DMS153 treated with DMSO at 0.1 percent for 48 hours (cell line): ENCODE measurements at regions not wholly inside any gene's neighbourhood (a gene's known extent, or its start where the extent isn't known, plus 50 kb on each side); places are given as distances from the start of the nearest gene placed in this dataset.

Experiments used
- DNase-seq: peaks from one replicate; lab custom pipeline; 2025; ENCODE audit not compliant: unreplicated experiment; lab: John Stamatoyannopoulos, UW

- no peak for DNase-seq
Observed at GRCh38 chr1:232556351-232556750, 73.6 kb downstream of the SIPA1L2 start.

GRCh38 chr1:232555494-232556210, 74.3 kb downstream of the SIPA1L2 start:
- DNase-seq, result no peak

DNA sequence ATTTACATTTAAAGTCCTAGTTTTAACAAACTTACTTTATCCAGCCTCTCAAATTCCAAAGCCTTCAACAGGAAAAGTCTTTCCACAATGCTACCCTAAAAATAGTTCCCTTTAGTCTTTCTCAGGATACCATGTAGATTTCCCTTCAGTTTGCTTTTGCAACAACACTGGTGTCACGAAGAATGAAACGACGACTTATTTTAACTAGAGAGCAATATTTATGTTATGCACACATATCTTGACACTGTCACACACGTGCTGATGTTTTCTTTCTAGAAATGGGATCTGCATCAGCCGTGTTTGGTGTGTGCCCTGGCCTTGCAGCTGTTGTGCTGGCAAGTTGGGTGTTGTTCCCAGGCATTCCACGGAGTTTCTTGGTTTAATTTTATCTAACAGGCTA, 75.5 kb downstream of the SIPA1L2 start:
- no peak for DNase-seq

DNA sequence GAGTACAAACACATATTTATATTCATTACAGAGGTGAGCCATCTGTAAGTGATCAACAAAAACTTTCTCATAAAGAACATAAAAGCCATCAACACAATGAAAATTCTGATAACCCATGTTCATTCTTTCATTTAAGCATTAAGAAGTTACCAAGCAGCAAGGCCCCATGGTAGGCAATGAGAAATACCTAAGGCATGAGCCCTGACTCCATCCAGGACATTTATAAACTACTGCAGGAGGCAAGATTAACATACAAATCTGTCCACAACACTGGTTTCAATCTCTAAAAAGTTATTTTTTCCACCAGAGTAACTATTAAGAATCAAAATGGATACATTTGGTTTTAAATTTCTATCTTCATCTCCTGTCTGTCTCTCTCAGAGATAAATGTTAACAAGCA, 76.1 kb downstream of the SIPA1L2 start:
- DNase-seq, result no peak

- DNase-seq, result no peak
Observed at GRCh38 chr1:232553050-232553754, 76.7 kb downstream of the SIPA1L2 start.

GRCh38 chr1:232551386-232551785, 78.5 kb downstream of the SIPA1L2 start:
- DNase-seq, result no peak

DNA sequence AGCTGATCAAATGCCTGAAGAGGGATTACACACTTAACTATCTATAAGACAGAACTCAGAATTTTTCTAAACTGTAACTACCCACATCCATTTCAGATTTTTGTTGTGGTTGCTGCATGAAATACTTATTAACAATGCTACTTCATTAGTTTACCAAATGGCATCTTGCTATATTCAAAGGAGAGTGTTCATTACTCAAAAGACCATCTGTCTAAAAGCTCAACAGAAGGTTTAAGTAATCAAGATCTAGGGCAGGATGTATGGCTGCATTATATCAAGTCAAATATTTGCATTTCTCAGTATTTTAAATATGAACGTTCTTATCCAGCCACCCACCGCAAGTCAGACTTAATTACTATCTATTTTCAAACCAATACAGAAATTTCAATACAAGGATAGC, 79.9 kb downstream of the SIPA1L2 start:
- no peak for DNase-seq

- no peak for DNase-seq
Observed at GRCh38 chr1:232548691-232549090, 81.2 kb downstream of the SIPA1L2 start.

GRCh38 chr1:232547938-232548484, 81.9 kb downstream of the SIPA1L2 start:
- DNase-seq, result no peak

GRCh38 chr1:232542633-232543593, 87.0 kb downstream of the SIPA1L2 start:
- DNase-seq, result no peak

- DNase-seq, result no peak
Observed at GRCh38 chr1:232538943-232539302, 91.0 kb downstream of the SIPA1L2 start.

DNA sequence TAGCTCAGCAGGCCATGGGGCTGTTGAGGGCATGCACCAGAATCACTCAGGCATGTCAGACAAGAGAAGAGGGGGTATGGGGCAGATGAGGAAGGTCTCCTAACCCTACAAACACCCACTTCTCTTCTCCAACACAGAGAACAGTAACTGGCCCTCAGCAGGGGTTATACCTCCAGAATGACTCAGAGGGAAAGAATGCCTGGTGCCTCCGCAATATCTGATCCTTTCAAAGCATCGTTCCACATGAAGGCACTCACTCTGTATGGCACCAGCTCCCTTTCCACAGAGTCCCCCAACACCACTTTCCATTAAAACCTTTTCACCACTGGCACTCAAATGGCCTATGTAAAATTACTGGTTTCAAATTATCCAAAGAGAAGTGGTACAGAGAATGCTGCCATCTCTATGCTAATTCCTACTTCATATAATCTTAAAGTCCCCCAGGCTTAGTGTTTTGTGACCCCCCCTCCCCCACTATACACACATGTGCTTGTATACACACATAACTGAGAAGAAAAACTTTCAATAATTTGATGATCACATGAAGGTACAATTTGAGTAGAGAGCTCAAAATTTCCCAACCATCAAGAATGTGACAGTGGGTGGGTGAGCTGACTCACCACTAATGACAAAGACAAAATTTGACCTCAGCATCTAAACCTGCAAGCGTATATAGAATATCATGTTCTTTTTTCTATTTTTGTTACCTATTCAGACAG, 91.5 kb downstream of the SIPA1L2 start:
- no peak for DNase-seq

GRCh38 chr1:232534552-232535517, 95.1 kb downstream of the SIPA1L2 start:
- DNase-seq, result no peak

DNA sequence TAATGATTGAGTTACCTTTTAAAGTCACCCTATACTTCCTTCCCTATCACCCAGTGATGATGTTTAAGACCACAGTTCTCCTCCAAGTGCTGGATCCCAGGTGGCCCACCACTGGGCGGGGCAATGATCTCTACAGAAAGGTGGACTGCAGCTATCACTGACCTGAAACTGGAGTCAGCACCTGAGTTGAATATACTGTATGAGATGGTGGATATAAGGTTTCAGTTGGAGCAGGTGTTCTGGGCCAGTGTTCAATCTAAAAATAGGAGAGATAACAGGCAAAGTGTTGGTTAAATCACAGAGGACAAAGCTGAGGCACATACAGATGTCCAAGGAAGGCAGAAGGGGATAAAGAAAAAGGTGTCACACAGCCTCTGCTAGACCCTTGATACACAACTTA, 96.6 kb downstream of the SIPA1L2 start:
- no peak for DNase-seq

DNA sequence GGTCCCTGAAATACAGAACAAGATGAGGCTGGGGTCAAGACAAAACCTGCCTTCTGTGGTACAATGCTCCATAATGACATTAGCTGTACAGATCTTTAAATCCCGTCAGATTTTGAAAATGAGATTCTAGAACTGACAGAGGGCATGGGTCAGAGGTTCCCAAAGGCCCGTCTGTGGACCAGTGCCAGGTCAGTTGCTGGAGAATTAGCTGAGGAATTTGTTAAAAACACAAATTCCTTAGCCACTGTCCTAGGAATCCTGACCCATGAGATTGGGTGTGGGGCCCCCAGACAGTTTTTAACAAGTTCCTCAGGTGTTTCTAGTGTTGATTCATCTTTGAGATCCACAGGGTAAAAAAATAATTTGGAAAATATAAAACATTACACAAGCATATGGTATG, 97.0 kb downstream of the SIPA1L2 start:
- no peak for DNase-seq

DNA sequence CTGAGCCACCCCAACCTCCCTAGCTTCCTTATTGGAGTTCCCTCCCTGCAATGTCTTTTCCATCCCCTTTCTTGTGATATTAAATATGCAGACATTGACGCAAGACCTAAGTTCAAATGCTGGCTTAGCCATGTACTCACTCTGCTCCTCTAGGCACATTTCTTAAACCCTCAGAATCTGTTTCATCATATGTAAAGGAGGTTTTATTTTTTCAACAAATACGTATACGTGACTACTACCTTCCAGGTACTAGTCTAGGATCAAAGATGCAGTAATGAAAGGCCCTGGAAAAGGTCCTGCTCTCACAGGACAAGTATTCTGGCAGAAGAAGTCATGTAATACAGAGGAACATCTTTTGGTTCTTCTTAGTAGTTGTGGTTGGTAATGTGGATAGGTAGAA, 98.6 kb downstream of the SIPA1L2 start:
- no peak for DNase-seq

- DNase-seq, result no peak
Observed at GRCh38 chr1:232529747-232530146, 100.2 kb downstream of the SIPA1L2 start.

GRCh38 chr1:232528472-232529089, 101.4 kb downstream of the SIPA1L2 start:
- no peak for DNase-seq

- no peak for DNase-seq
Observed at GRCh38 chr1:232524056-232524455, 105.9 kb downstream of the SIPA1L2 start.
